ENCODE measurements at regions not wholly inside any gene's neighbourhood (a gene's known extent, or its start where the extent isn't known, plus 50 kb on each side); places are given as distances from the start of the nearest gene placed in this dataset.

DNA sequence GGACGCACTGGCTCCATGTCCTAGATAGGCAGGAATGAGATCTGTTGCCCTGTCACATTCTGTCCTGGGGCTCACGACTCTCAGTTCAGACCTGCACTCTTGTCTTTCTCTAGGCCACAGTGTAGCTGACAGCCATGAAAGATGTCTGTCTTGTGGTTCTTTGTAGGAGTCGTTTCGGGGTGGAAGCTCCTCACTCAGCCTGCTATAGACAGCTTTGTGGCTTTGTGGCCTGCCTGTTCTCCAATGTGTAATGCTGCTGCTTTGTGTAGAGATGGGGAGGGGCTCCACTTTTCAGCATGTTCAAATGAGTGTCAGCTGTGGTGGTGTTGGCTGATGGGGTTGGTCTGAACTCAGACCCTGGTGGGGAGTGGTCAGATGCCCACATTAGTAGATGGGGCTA, 410.7 kb downstream of the ACTR3B start (continued):
- no peak for TF ChIP-seq ZNF623 (tag by site-specific recombination; IDR thresholded peaks at IDR 0.05)
- TF ChIP-seq, protein P1, sequence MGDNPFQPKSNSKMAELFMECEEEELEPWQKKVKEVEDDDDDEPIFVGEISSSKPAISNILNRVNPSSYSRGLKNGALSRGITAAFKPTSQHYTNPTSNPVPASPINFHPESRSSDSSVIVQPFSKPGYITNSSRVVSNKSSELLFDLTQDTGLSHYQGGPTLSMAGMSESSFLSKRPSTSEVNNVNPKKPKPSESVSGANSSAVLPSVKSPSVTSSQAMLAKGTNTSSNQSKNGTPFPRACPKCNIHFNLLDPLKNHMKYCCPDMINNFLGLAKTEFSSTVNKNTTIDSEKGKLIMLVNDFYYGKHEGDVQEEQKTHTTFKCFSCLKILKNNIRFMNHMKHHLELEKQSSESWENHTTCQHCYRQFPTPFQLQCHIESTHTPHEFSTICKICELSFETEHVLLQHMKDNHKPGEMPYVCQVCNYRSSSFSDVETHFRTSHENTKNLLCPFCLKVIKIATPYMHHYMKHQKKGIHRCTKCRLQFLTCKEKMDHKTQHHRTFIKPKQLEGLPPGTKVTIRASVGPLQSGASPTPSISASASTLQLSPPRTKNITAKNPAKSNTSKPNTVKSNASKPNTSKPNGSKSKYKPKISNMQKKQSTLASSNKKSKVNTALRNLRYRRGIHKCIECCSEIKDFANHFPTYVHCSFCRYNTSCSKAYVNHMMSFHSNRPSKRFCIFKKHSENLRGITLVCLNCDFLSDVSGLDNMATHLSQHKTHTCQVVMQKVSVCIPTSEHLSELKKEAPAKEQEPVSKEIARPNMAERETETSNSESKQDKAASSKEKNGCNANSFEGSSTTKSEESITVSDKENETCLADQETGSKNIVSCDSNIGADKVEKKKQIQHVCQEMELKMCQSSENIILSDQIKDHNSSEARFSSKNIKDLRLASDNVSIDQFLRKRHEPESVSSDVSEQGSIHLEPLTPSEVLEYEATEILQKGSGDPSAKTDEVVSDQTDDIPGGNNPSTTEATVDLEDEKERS (tag by site-specific recombination; IDR thresholded peaks at IDR 0.05): no peak
- no peak for TF ChIP-seq HOXC10 (CRISPR knock-in tag; IDR thresholded peaks at IDR 0.05)
- TF ChIP-seq ZNF146 (tag by site-specific recombination; IDR thresholded peaks at IDR 0.05): no peak
- TF ChIP-seq, protein P2, sequence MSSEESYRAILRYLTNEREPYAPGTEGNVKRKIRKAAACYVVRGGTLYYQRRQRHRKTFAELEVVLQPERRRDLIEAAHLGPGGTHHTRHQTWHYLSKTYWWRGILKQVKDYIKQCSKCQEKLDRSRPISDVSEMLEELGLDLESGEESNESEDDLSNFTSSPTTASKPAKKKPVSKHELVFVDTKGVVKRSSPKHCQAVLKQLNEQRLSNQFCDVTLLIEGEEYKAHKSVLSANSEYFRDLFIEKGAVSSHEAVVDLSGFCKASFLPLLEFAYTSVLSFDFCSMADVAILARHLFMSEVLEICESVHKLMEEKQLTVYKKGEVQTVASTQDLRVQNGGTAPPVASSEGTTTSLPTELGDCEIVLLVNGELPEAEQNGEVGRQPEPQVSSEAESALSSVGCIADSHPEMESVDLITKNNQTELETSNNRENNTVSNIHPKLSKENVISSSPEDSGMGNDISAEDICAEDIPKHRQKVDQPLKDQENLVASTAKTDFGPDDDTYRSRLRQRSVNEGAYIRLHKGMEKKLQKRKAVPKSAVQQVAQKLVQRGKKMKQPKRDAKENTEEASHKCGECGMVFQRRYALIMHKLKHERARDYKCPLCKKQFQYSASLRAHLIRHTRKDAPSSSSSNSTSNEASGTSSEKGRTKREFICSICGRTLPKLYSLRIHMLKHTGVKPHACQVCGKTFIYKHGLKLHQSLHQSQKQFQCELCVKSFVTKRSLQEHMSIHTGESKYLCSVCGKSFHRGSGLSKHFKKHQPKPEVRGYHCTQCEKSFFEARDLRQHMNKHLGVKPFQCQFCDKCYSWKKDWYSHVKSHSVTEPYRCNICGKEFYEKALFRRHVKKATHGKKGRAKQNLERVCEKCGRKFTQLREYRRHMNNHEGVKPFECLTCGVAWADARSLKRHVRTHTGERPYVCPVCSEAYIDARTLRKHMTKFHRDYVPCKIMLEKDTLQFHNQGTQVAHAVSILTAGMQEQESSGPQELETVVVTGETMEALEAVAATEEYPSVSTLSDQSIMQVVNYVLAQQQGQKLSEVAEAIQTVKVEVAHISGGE (tag by site-specific recombination; conservative IDR thresholded peaks at IDR 0.05; ENCODE audit: low read depth): no peak
- TF ChIP-seq, protein P3, sequence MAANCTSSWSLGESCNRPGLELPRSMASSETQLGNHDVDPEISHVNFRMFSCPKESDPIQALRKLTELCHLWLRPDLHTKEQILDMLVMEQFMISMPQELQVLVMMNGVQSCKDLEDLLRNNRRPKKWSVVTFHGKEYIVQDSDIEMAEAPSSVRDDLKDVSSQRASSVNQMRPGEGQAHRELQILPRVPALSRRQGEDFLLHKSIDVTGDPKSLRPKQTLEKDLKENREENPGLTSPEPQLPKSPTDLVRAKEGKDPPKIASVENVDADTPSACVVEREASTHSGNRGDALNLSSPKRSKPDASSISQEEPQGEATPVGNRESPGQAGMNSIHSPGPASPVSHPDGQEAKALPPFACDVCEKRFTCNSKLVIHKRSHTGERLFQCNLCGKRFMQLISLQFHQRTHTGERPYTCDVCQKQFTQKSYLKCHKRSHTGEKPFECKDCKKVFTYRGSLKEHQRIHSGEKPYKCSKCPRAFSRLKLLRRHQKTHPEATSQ (tag by site-specific recombination; IDR thresholded peaks at IDR 0.05): no peak
- TF ChIP-seq, protein P4, sequence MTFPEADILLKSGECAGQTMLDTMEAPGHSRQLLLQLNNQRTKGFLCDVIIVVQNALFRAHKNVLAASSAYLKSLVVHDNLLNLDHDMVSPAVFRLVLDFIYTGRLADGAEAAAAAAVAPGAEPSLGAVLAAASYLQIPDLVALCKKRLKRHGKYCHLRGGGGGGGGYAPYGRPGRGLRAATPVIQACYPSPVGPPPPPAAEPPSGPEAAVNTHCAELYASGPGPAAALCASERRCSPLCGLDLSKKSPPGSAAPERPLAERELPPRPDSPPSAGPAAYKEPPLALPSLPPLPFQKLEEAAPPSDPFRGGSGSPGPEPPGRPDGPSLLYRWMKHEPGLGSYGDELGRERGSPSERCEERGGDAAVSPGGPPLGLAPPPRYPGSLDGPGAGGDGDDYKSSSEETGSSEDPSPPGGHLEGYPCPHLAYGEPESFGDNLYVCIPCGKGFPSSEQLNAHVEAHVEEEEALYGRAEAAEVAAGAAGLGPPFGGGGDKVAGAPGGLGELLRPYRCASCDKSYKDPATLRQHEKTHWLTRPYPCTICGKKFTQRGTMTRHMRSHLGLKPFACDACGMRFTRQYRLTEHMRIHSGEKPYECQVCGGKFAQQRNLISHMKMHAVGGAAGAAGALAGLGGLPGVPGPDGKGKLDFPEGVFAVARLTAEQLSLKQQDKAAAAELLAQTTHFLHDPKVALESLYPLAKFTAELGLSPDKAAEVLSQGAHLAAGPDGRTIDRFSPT (tag by site-specific recombination; IDR thresholded peaks at IDR 0.05): no peak

DNA sequence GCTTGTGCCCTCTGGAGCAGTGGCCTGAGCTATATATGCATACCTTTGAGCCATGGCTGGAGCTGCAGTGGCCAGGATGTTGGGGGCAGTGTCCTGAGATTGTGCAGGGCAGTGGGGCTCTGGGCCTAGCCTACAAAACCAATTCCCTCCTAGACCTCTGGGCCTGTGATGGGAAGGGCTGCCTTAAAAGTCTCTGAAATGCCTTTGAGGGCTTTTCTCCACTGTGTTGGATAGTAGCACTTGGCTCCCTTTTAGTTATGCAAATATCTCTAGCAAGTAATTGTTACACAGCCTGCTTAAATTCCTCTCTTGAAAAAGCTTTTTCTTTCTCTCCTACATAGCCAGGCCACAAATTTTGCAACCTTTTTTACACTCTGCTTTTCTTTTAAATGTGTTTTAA, 426.4 kb downstream of the ACTR3B start:
- CTCF ChIA-PET: no interaction called here
- POLR2A ChIA-PET: no interaction called here
- TF ChIP-seq, protein P5, sequence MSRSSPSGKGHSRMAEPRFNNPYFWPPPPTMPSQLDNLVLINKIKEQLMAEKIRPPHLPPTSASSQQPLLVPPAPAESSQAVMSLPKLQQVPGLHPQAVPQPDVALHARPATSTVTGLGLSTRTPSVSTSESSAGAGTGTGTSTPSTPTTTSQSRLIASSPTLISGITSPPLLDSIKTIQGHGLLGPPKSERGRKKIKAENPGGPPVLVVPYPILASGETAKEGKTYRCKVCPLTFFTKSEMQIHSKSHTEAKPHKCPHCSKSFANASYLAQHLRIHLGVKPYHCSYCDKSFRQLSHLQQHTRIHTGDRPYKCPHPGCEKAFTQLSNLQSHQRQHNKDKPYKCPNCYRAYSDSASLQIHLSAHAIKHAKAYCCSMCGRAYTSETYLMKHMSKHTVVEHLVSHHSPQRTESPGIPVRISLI (tag by site-specific recombination; IDR thresholded peaks at IDR 0.05): no peak
- TF ChIP-seq, protein P3 (tag by site-specific recombination; IDR thresholded peaks at IDR 0.05): no peak
- TF ChIP-seq ZNF248 (tag by site-specific recombination; IDR thresholded peaks at IDR 0.05) (no peak), ZNF701 (tag by site-specific recombination; IDR thresholded peaks at IDR 0.05) (no peak)
- no peaks in the 10 kb centered on the region for H3K36me3 ChIP-seq (ENCODE audit: control insufficient read depth in 2 of 2, insufficient read depth in 1 of 2, low read length in 2 of 2)
- no peaks in the 10 kb centered on the region for H3K4me1 ChIP-seq (ENCODE audit: control insufficient read depth, insufficient read depth, low read length)
- H3K9me3 ChIP-seq (ENCODE audit: control insufficient read depth, insufficient read depth, low read depth, low read length): no peaks in the 10 kb centered on the region
- no peak overlapping the region for H3K27ac ChIP-seq (ENCODE audit: extremely low read depth, low read depth, low read length)
- no peak overlapping the region for H3K4me3 ChIP-seq (ENCODE audit: low read depth, low read length)
